SK-N-MC (cell line): ENCODE measurements at regions not wholly inside any gene's neighbourhood (a gene's known extent, or its start where the extent isn't known, plus 50 kb on each side); places are given as distances from the start of the nearest gene placed in this dataset.

Experiments used
- DNase-seq: peaks from one replicate; pipeline ENCODE4 v3.0.0-alpha.2; 2011; ENCODE audit warnings: low read depth, low spot score
- H3K27ac ChIP-seq: fragments of 200-600 bp; sonication (generic); 2 replicates; pipeline ENCODE4 v1.5.1; 2016; ENCODE audit warnings: mixed run types
- H3K36me3 ChIP-seq: fragments of 200-600 bp; sonication (generic); 2 replicates; pipeline ENCODE4 v1.6.1; 2017; ENCODE audit warnings: antibody characterized with exemption, low read length, mixed read lengths; ENCODE audit not compliant: insufficient read depth
- H3K4me3 ChIP-seq: fragments of 200-600 bp; sonication (generic); 2 replicates; pipeline ENCODE4 v1.5.1; 2016
- H3K9ac ChIP-seq: fragments of 200-600 bp; sonication (generic); 2 replicates; pipeline ENCODE4 v1.8.0; 2017; ENCODE audit warnings: mixed run types, mixed read lengths; ENCODE audit not compliant: insufficient read length
- H3K9me3 ChIP-seq: fragments of 200-600 bp; sonication (generic); 2 replicates; pipeline ENCODE4 v1.6.1; 2017; ENCODE audit warnings: low read depth, mild to moderate bottlenecking, antibody characterized with exemption, low read length, moderate library complexity, mixed read lengths
- EZH2 ChIP-seq: fragments of 200-600 bp; sonication (generic); IDR thresholded peaks from one replicate; pipeline ENCODE4 v1.6.1; 2017; ENCODE audit warnings: antibody characterized with exemption
- FOXP2 ChIP-seq: optimal IDR thresholded peaks from 2 replicates; pipeline ENCODE3; 2011; ENCODE audit warnings: mild to moderate bottlenecking, moderate library complexity; ENCODE audit not compliant: insufficient read depth; ENCODE audit errors: extremely low read length, control extremely low read depth
- POLR2AphosphoS5 ChIP-seq: IDR thresholded peaks from 2 replicates; pipeline ENCODE4 v1.6.1; 2012; ENCODE audit warnings: mild to moderate bottlenecking, low read depth, low read length, borderline replicate concordance

- no peaks in the 10 kb centered on the region for H3K36me3 ChIP-seq
- no peak overlapping the region for H3K9ac ChIP-seq
- TF ChIP-seq POLR2AphosphoS5 (no peak), EZH2 (no peak), FOXP2 (no peak)
- H3K4me3 ChIP-seq = no peak overlapping the region
- DNase-seq = no peak
- H3K27ac ChIP-seq = no peak overlapping the region
- no peaks in the 10 kb centered on the region for H3K9me3 ChIP-seq
Measured at GRCh38 chr13:97798171-97798821, 155.2 kb upstream of the IPO5 start.

GRCh38 chr13:97798836-97799235 lies 154.6 kb upstream of the IPO5 start:
- DNase-seq = no peak

GRCh38 chr13:97802213-97802612 lies 151.3 kb upstream of the IPO5 start:
- Histone ChIP-seq H3K27ac (no peak overlapping the region), H3K36me3 (no peaks in the 10 kb centered on the region), H3K4me3 (no peak overlapping the region), H3K9ac (no peak overlapping the region), H3K9me3 (no peaks in the 10 kb centered on the region)
- TF ChIP-seq FOXP2 = no peak
- no peak for TF ChIP-seq POLR2AphosphoS5
- TF ChIP-seq EZH2 = no peak
- DNase-seq = no peak

More at GRCh38 chr13:97798836-97799235, 154.6 kb upstream of the IPO5 start:
- H3K27ac ChIP-seq = no peak overlapping the region
- H3K36me3 ChIP-seq = no peaks in the 10 kb centered on the region
- H3K9me3 ChIP-seq = no peaks in the 10 kb centered on the region
- no peak overlapping the region for H3K4me3 ChIP-seq
- no peak overlapping the region for H3K9ac ChIP-seq
- no peak for TF ChIP-seq EZH2
- TF ChIP-seq POLR2AphosphoS5 = no peak

DNA sequence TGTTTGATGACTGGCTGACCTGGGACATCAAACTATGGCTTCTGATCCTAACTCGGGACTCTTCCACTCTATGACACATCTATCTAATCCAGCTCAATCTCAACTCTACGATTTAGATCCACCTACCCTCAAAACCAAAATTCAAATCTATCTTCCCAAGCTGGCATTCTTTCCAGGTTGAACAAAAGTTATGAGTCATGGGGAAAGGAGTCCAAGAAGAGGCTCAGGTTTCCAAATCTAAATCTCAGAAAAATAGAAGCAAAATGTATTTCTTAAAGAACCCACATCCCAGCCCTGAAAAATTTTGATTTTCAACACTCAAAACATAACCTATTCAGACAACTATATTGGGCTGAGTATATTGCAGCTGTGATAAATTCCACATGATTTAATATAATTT lies 143.9 kb upstream of the IPO5 start:
- DNase-seq = no peak
- TF ChIP-seq POLR2AphosphoS5 = no peak
- no peak for TF ChIP-seq FOXP2
- no peak for TF ChIP-seq EZH2

DNA sequence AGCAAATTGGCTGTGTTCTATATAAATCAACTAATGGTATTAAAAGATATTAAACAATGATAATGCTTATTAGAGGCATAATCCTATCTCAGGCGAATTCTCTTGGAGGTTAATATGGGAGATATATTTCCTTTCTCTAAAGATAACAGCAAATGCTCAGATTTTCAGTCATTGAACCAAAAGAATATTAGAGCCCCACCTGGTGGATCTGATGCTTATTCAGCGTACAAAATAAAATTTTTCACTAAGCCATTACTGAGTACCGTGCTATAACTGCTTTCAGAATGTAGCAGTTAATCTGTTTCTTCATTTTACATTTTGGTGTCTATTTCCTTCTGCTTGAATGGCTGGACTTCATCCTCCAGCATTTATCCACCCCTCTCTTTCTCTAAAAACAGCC lies 143.3 kb upstream of the IPO5 start:
- no peak overlapping the region for H3K27ac ChIP-seq
- H3K36me3 ChIP-seq = no peaks in the 10 kb centered on the region
- TF ChIP-seq POLR2AphosphoS5 (no peak), EZH2 (no peak), FOXP2 (no peak)
- DNase-seq = no peak
- H3K9ac ChIP-seq = no peak overlapping the region
- no peaks in the 10 kb centered on the region for H3K9me3 ChIP-seq
- no peak overlapping the region for H3K4me3 ChIP-seq

More for the DNA sequence above, 143.9 kb upstream of the IPO5 start:
- Histone ChIP-seq H3K27ac (no peak overlapping the region), H3K9ac (no peak overlapping the region), H3K36me3 (no peaks in the 10 kb centered on the region), H3K9me3 (no peaks in the 10 kb centered on the region), H3K4me3 (no peak overlapping the region)

- H3K9ac ChIP-seq = no peak overlapping the region
- no peak for DNase-seq
- TF ChIP-seq FOXP2 = no peak
- no peak for TF ChIP-seq POLR2AphosphoS5
- TF ChIP-seq EZH2 = no peak
- no peaks in the 10 kb centered on the region for H3K9me3 ChIP-seq
- H3K36me3 ChIP-seq = no peaks in the 10 kb centered on the region
- H3K4me3 ChIP-seq = no peak overlapping the region
- no peak overlapping the region for H3K27ac ChIP-seq
Measured at GRCh38 chr13:97822377-97822776, 131.1 kb upstream of the IPO5 start.

GRCh38 chr13:97826421-97827012 lies 127.0 kb upstream of the IPO5 start:
- DNase-seq = no peak
- Histone ChIP-seq H3K4me3 (no peak overlapping the region), H3K36me3 (no peaks in the 10 kb centered on the region), H3K9ac (no peak overlapping the region), H3K27ac (no peak overlapping the region), H3K9me3 (no peaks in the 10 kb centered on the region)
- TF ChIP-seq FOXP2 (no peak), POLR2AphosphoS5 (no peak), EZH2 (no peak)

GRCh38 chr13:97834250-97834649 lies 119.2 kb upstream of the IPO5 start:
- no peak overlapping the region for H3K4me3 ChIP-seq
- no peaks in the 10 kb centered on the region for H3K36me3 ChIP-seq
- no peak overlapping the region for H3K9ac ChIP-seq
- H3K27ac ChIP-seq = no peak overlapping the region
- no peak for DNase-seq
- TF ChIP-seq FOXP2 (no peak), POLR2AphosphoS5 (no peak), EZH2 (no peak)
- H3K9me3 ChIP-seq = no peaks in the 10 kb centered on the region

GRCh38 chr13:97843189-97843588 lies 110.3 kb upstream of the IPO5 start:
- Histone ChIP-seq H3K27ac (no peak overlapping the region), H3K9me3 (no peaks in the 10 kb centered on the region), H3K4me3 (no peak overlapping the region), H3K9ac (no peak overlapping the region), H3K36me3 (no peaks in the 10 kb centered on the region)
- DNase-seq = no peak
- no peak for TF ChIP-seq FOXP2
- no peak for TF ChIP-seq EZH2
- no peak for TF ChIP-seq POLR2AphosphoS5
